ENCODE measurements at regions not wholly inside any gene's neighbourhood (a gene's known extent, or its start where the extent isn't known, plus 50 kb on each side); places are given as distances from the start of the nearest gene placed in this dataset.

GRCh38 chr19:30718014-30718413 is 345.8 kb downstream of the ZNF536 start (continued):
- TF ChIP-seq EZH2 (IDR thresholded peaks at IDR 0.05; ENCODE audit: low read depth, unreplicated experiment) (no peak), REST (IDR thresholded peaks at IDR 0.05; ENCODE audit: unreplicated experiment) (no peak), ZNF114 (CRISPR knock-in tag; IDR thresholded peaks at IDR 0.05) (no peak), ETS1 (IDR thresholded peaks at IDR 0.05) (no peak)

DNA sequence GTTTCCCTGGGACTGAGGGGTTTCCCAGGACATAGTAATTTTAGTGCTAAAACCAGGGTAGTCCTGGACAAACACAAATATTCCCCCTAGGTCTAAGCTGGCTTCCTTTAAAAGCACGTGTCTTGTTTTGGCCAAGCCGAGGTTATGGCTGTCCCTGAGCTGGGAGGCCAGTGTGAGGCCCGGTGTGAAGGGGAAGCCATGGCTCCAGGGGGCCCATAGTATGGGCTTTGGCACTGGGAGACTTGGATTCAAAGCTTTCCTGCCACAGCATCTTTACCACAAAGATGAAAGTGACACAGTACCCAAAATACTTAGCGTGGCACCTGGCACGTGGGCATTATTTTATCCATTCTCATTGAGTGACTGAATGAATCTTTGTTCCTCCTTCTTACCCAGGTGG is 345.2 kb downstream of the ZNF536 start:
- DNase-seq (ENCODE audit: low spot score), result no peak
- Mint-ChIP-seq H3K4me1 (peaks cover 23% of the 10 kb centered on the region; the same call in 2 of the 3 replicates), H3K27me3 (ENCODE audit: insufficient read depth, low read depth, poor library complexity) (peaks cover 5% of the 10 kb centered on the region), H3K27ac (no peak overlapping the region), H3K36me3 (ENCODE audit: low read depth) (no peaks in the 10 kb centered on the region), H3K4me3 (no peak overlapping the region), H3K9me3 (no peaks in the 10 kb centered on the region)
- Histone ChIP-seq H3F3A (replicated peaks; ENCODE audit: low read depth) (no peaks in the 10 kb centered on the region), H3K4me1 (ENCODE audit: insufficient read depth) (peaks cover 14% of the 10 kb centered on the region), H3K27me3 (ENCODE audit: insufficient read depth) (0 out of 2 replicates have a peak, but pooled peaks cover 5% of the 10 kb centered on the region), H4K20me1 (replicated peaks; ENCODE audit: insufficient read depth) (no peaks in the 10 kb centered on the region), H3K9me2 (ENCODE audit: insufficient read depth) (no peaks in the 10 kb centered on the region), H3K36me3 (ENCODE audit: insufficient read depth) (no peaks in the 10 kb centered on the region), H2AFZ (no peak overlapping the region), H3K4me2 (no peak overlapping the region), H3K4me3 (no peak overlapping the region), H3K79me2 (replicated peaks; ENCODE audit: insufficient read depth) (no peaks in the 10 kb centered on the region), H3K27ac (ENCODE audit: low read depth) (no peak overlapping the region)
- ATAC-seq, result no peak
- TF ChIP-seq, protein P1, sequence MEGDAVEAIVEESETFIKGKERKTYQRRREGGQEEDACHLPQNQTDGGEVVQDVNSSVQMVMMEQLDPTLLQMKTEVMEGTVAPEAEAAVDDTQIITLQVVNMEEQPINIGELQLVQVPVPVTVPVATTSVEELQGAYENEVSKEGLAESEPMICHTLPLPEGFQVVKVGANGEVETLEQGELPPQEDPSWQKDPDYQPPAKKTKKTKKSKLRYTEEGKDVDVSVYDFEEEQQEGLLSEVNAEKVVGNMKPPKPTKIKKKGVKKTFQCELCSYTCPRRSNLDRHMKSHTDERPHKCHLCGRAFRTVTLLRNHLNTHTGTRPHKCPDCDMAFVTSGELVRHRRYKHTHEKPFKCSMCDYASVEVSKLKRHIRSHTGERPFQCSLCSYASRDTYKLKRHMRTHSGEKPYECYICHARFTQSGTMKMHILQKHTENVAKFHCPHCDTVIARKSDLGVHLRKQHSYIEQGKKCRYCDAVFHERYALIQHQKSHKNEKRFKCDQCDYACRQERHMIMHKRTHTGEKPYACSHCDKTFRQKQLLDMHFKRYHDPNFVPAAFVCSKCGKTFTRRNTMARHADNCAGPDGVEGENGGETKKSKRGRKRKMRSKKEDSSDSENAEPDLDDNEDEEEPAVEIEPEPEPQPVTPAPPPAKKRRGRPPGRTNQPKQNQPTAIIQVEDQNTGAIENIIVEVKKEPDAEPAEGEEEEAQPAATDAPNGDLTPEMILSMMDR (conservative IDR thresholded peaks at IDR 0.05; ENCODE audit: low read depth in 2 of 2), result no peak
- no peak for TF ChIP-seq CREB1 (CRISPR knock-in tag; IDR thresholded peaks at IDR 0.05; ENCODE audit: low read depth)
